Fibroblast of skin of scalp (primary cell): ENCODE measurements at regions not wholly inside any gene's neighbourhood (a gene's known extent, or its start where the extent isn't known, plus 50 kb on each side); places are given as distances from the start of the nearest gene placed in this dataset.

Experiments
- DNase-seq: peaks from one replicate; pipeline ENCODE4 v3.0.0-alpha.2; 2013

GRCh38 chr5:10073441-10074104 is 176.1 kb downstream of the ATPSCKMT start:
- no peak for DNase-seq

DNA sequence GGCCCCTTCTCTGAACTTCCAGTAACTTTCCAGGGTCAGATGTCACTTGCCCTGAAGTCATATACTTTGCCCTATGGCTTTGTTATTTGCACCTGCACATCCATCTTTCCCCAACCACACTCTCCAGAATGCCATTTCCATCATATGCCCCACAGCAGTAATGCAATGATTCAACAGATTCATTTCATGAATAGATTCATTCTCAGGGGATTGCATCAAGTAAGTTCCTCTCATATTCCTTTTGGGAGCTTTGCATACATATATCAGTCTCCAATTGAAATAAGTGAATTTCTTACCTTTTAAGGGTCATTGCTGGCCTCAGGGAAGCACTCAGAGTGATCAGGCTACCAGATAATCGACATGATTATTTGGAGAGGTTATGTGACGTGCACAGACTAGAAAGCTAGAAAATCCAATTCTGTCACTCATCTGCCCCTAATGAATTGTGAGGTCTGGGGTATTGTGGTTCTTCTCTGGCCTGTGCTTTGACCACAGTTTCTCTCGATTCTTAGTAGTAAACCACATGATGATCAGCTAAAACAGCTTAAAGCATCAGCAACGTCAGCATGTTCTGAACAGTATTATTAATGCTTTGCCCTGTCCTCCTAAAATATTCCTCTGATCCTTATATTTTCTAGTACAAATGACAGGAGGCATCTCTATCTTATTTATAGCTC is 179.9 kb downstream of the ATPSCKMT start:
- no peak for DNase-seq

DNA sequence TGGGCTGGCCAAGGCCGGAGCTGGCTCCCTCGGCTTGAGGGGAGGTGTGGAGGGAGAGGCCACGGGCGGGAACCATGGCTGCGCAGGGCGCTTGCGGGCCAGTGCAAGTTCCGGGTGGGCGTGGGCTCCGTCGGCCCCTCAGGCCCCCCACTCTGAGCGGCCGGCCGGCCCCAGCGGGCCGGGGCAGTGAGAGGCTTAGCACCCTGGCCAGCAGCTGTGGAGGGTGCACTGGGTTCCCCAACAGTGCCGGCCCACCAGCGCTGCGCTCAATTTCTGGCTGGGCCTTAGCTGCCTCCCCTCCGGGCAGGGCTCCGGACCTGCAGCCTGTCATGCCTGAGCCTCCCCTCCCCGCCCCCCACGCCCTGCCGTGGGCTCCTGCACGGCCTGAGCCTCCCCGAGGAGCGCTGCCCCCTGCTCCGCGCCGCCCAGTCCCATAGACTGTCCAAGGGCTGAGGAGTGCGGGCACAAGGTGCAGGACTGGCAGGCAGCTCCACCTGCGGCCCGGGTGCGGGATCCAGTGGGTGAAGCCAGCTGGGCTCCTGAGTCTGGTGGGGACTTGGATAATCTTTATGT is 184.2 kb downstream of the ATPSCKMT start:
- DNase-seq = no peak

DNA sequence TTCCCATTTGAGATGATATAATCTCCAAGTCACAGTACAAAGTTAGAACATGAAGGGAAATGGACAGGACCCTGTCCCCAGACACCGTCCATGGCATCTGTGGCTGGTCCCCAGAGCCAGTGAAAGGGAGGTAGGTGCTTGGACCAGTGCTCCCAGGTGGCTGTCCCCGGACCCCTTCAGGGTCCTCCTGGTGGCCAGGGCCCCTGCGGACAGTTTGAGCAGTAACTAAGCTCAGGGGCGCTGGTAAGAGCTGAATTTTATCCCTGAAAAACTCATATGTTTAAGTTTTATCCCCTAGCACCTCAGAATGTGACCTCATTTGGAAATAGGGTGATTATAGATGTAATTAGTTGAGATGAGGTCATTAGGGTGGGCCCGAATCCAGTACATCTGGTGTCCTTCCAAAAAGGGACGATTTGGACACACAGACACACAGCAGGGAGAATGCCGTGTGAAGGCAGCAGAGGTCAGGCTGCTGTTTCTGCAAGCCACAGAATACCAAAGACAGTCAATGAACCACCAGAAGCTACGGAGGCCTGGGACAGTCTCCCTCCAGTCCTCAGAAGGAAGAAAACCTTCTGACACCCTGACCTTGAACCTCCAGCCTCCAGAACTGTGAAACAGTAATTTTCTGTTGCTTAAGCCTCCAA is 185.0 kb downstream of the ATPSCKMT start:
- no peak for DNase-seq

DNA sequence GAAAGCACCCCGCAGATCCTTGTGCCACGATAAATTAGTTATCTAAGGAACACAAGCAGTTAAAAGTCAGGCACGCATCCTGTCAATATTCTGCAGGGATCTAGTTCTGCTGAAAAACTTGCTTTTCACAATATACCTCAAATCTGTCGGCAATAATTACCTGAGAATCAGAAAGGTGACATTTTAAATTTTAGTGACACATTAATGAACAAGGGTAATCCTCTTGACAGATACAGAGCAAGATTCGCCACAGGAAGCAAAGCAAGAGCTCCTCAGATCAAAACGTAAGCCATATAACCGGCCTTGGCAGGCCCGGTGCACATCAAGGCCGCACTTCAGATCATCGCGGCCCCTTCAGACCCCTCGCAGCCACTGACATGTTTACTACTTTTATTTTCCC is 185.7 kb downstream of the ATPSCKMT start:
- DNase-seq = no peak

- no peak for DNase-seq
These were observed 189.7 kb downstream of the ATPSCKMT start for GRCh38 chr5:10059980-10060379.

GRCh38 chr5:10059556-10059955 is 190.1 kb downstream of the ATPSCKMT start:
- DNase-seq = no peak

DNA sequence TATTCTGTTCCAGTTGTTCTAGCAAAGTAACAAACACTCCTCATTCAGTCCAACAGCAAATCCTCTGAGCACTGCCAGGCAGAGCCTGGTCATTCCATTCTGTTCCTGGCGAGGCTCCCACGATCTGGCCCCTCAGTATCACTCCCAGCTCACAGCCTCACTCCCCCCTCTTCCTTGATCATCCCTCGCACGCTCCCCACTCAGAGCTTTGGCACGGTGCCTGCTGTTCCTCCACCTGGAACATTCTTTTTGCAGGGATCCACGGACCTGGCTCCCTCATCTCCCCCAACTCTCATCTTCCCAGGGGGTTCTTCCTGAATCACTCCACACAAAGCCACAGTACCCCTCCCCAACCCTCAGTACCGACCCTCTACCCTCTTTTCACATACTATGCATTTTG is 192.3 kb downstream of the ATPSCKMT start:
- no peak for DNase-seq

- DNase-seq = no peak
These were observed 193.4 kb downstream of the ATPSCKMT start for GRCh38 chr5:10056228-10056760.

DNA sequence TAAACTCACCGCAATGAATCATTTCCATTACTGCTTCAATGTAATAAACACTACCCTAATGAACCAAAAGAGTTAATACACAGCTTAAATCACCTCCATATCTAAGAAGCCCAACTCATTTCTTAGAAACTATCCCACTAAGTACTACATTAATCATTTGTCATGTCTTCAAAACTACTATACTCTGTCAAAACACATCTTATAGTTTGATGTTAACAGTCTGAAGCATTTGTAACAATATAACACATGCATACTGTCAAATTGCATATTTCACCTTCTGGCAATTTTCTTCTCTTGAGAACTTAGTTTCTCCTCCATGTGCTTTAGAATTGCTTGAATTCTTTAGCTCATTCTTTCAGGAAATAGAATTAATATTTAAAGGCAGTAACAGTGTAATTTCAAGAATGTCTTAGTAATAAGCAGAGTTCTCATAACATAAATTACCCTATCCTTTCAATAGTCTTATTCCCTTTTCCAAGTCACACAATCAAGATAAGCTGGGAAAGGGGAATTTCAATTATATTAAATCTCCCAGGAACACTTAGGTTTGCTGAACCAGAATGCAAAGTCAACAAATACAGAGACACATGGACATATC is 199.7 kb downstream of the ATPSCKMT start:
- peak; percentile 44 for DNase-seq

DNA sequence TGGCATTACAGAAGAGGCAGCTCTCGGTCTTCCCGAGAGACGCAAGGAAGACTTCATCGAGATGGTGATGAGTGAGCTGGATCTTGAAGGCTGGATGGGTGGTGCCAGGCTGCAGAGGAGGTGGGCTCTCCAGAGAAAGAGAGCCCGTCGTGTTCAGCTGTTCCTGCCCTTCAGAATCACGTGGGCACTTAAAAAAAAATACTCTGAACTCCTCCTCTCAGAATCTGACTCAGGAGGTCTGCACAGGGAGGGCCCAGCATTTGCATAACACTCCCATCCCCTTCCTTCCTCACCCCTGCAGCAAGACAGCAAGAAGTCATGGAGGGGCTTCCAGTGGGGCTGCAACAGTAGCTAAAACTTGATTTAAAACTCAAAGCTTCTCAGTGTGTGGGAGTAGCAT is 203.0 kb downstream of the ATPSCKMT start:
- DNase-seq = no peak

DNA sequence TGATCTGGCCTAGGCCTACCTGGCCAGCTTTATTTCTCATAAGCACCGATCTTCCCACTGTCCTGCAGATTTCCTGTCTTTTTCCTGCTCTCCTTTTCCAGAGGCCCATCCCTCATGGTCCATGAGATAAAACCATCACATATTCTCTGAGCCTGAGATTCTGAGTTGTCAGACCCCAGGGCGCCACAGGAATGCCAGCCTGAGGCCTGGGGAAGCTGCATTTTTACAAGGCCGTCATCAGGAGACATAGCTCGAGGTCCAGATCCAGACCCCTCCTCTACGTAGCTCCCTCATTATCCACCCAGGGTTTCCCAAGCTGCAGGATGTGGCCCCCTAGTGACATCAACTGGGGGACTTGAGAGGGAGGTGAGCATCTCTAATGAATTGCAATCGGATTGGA is 204.3 kb downstream of the ATPSCKMT start:
- DNase-seq = no peak

DNA sequence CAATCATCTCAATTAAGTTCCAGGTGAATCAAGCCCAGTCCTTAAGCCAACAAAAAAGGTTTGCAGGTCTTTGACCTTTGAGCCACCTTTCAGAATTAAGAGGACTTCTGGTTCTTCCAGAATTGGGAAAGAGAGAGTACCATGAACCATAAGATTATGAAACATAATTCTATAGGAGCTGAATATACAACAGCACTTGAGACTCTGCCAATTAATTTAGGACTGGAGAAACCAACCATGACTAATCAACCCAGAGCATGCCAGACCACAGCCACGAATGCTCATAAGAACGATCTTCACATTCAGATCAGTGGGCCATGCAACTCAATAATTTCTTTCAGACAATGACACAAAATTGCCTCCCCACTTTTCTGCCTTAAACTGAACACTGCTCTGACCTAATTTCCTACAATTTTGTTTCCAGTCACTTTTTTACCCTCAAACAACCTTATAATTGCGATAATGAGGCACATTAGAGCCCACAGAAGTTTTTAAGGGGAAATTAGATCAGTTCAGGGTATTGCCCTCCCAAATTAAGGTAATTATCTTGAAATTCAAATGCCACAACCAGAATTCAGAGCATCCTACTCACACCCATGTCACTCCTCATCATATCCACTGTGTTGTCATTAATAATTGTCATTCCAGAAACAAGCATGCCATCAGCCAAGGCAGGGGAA is 213.4 kb downstream of the ATPSCKMT start:
- peak; percentile 88 for DNase-seq

DNA sequence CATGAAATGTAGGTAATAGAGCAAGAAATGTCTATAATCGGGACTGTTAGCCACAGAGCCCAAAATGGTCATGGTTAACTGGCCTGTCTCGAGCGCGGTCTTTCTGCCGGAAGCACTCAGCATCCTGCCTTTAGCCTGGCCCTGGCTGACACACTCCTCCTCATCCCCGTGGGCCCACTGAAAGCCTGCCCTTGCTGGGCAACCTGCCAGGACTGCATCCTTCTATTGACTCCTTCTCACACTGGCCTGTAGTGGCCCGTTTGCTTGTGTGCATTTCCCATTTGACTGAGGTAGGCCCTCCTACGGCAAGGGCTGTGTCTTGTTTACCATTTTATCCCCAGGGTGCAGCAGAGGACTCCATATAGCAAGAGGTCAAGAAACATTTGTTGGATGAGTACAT is 215.7 kb downstream of the ATPSCKMT start:
- DNase-seq = peak; percentile 27

DNA sequence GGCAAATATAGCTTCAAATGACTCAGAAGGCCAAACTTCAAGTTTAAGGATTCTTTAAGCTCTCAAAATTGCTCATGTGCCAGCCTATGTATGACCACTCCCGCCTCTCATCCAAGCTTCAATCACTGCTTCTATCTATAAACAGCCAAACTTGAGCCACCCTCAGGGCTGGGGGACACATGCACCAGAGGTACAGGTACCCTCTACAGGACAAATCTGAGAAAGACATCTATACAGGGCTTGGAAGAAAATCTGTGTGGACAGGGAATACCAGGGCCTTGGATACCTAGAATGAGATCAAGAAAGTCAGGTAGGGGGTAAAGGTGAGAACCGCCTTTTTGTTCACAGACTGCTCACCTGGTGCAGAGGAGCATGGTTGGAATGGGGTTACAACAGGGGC is 217.9 kb downstream of the ATPSCKMT start:
- no peak for DNase-seq

GRCh38 chr5:10030219-10030831 is 219.4 kb downstream of the ATPSCKMT start:
- peak; percentile 15 for DNase-seq

DNA sequence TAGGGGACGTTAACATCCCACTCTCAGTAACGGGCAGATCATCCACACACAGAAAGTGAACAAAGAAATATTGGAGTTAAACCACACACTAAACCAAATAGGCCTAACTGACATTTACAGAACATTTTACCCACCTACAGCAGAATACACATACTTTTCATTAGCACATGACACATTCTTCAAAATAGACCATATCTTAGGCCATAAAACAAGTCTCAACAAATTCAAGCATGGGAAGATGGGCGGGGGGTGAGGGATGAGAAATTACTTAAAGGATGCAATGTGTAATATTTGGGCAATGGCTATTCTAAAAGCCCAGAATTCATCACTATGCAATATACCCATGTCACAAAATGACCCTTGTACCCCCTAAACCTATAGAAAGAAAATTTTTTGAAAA is 226.2 kb downstream of the ATPSCKMT start:
- DNase-seq = no peak

- DNase-seq = no peak
These were observed 228.4 kb downstream of the ATPSCKMT start for GRCh38 chr5:10021248-10021647.

GRCh38 chr5:10019236-10019635 is 230.5 kb downstream of the ATPSCKMT start:
- DNase-seq = peak; percentile 7

DNA sequence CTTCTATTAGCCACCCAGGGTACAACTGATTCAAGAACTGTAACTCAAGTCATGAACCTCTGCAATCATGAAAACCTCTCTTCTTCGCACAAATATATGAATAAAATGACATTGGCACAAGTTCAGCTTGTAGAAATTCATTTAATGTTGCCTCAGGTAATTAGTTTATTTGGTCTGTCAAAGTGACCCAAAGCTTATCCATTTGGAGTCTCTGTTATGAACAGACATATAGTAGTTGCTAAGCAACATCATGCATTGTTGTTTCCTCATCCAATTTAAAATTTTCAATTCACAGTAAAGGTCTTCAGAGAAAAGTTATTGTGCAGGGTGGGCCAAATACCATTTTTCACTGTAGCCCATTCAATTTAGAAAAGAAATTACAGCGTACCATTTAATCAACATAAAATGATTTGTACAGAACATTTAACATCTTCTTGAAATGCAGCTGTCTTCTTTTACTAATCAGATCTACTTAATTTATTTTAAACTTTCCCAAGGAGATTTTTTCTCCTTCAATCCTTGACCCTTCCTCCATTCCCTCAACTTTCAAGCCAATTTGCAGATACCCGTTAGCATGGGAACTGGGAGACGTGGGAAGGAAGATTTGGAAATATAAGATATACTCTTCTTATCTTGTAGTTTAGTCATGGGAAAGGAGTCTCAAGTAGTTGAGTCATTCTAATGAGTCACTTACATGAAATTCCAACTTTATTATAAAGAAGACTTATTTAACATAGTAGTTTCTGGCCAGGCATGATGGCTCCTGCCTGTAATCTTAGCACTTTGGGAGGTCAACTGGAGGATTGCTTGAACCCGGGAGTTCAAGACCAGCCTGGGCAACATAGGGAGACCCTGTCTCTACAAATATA is 231.3 kb downstream of the ATPSCKMT start:
- peak; percentile 86 for DNase-seq

- no peak for DNase-seq
These were observed 231.9 kb downstream of the ATPSCKMT start for GRCh38 chr5:10017786-10018185.
